ENCODE measurements at regions not wholly inside any gene's neighbourhood (a gene's known extent, or its start where the extent isn't known, plus 50 kb on each side); places are given as distances from the start of the nearest gene placed in this dataset.

DNA sequence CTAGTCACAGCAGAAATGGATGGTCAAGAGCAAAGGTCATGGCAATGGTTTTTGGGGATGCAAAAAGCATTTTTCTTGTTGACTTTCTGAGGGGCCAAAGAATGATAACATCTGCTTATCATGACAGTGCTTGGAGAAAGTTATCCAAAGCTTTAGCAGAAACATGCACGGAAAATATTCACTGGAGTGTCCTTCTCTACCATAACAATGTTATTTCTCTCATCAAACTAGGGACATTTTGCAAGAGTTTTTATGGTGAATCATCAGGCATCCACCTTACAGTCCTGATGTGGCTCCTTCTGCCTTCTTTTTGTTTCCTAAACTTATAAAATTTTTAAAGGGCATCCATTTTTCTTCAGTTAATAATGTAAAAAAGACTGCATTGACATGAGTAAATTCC, 302.3 kb downstream of the HIVEP2 start:
- no peak for TF ChIP-seq POLR2AphosphoS5 (IDR thresholded peaks at IDR 0.05)
- no peak for TF ChIP-seq POLR2A (IDR thresholded peaks at IDR 0.05)
- TF ChIP-seq, protein P1, sequence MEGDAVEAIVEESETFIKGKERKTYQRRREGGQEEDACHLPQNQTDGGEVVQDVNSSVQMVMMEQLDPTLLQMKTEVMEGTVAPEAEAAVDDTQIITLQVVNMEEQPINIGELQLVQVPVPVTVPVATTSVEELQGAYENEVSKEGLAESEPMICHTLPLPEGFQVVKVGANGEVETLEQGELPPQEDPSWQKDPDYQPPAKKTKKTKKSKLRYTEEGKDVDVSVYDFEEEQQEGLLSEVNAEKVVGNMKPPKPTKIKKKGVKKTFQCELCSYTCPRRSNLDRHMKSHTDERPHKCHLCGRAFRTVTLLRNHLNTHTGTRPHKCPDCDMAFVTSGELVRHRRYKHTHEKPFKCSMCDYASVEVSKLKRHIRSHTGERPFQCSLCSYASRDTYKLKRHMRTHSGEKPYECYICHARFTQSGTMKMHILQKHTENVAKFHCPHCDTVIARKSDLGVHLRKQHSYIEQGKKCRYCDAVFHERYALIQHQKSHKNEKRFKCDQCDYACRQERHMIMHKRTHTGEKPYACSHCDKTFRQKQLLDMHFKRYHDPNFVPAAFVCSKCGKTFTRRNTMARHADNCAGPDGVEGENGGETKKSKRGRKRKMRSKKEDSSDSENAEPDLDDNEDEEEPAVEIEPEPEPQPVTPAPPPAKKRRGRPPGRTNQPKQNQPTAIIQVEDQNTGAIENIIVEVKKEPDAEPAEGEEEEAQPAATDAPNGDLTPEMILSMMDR (IDR thresholded peaks at IDR 0.05), result no peak
